ENCODE measurements at regions not wholly inside any gene's neighbourhood (a gene's known extent, or its start where the extent isn't known, plus 50 kb on each side); places are given as distances from the start of the nearest gene placed in this dataset.

DNA sequence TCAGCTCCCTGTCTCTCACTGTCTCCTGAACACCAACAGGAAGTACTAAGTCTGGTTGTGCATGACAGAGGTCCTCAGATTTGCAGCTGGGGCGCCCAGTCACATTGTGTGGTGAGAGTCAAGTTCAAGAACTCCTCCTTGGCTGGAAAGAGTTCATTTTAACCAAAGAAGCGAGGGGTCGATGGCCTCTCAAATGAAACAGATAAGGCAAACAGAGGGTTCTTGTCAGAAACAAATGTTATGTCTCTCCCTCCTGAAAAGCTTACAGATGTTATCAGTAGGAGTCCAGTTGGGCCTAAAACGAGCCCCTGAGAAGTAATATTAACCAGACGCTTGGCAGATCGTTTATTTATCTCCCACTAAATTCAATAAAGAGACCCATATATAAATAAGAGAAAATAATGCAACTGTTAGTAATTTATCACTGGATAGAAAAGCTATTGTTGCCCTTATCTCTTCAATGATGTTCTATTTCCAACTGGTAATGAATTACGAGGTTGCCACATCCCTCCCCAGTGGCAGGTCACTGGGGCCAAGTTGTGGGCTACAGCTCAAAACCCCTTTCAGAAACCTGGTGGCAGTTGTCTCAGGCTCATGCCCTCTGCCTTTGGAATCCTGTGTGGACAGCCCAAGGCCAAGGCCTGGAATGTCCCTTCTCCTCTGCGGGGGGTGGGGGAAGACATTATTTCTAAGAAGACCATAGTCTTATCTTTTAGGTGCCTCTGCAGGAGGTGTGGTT is 307.5 kb upstream of the DYNLRB2 start:
- no peak overlapping the region for H4K8ac ChIP-seq (ENCODE audit: low read depth, low read length)
- whole genome bisulfite sequencing (ENCODE audit: extremely low coverage, insufficient coverage, insufficient read length): no CpG with 5 or more reads among the region's 8 CpGs
- H3K4me2 ChIP-seq (ENCODE audit: low read length): no peak overlapping the region
- no peak overlapping the region for H4K91ac ChIP-seq (ENCODE audit: low read depth, low read length)
- H3K4me3 ChIP-seq (ENCODE audit: low read depth, low read length): no peak overlapping the region
- H3K36me3 ChIP-seq (ENCODE audit: control insufficient read depth in 1 of 2, insufficient read depth in 2 of 2, low read length in 2 of 2): no peaks in the 10 kb centered on the region
- H2BK12ac ChIP-seq (ENCODE audit: low read length): no peak overlapping the region
- no peaks in the 10 kb centered on the region for H3K79me2 ChIP-seq (ENCODE audit: control insufficient read depth, insufficient read depth, low read length, poor library complexity)
- no peak for DNase-seq
- no peak overlapping the region for H3K23ac ChIP-seq (ENCODE audit: low read length)
- no peak overlapping the region for H3K18ac ChIP-seq (ENCODE audit: low read length)
- no peak overlapping the region for H3K14ac ChIP-seq (ENCODE audit: low read length)
- no peaks in the 10 kb centered on the region for H3K4me1 ChIP-seq (ENCODE audit: control insufficient read depth in 1 of 2, insufficient read depth in 2 of 2, low read length in 2 of 2)
- no peak overlapping the region for H2BK120ac ChIP-seq (ENCODE audit: insufficient read depth, low read length, poor library complexity)
- no peaks in the 10 kb centered on the region for H3K27me3 ChIP-seq (ENCODE audit: insufficient read depth, low read length)
- H2AK5ac ChIP-seq (ENCODE audit: low read length): no peak overlapping the region
- no peak overlapping the region for H4K12ac ChIP-seq (ENCODE audit: low read depth, low read length)
- no peaks in the 10 kb centered on the region for H3K79me1 ChIP-seq (ENCODE audit: low read length)
- H3K4ac ChIP-seq (ENCODE audit: low read depth, low read length): no peak overlapping the region
- H3K9ac ChIP-seq (ENCODE audit: low read length): no peak overlapping the region
- no peak overlapping the region for H2BK5ac ChIP-seq (ENCODE audit: low read depth, low read length, poor library complexity)
- no peak overlapping the region for H2AFZ ChIP-seq (ENCODE audit: insufficient read depth, low read length, poor library complexity)
- no peak overlapping the region for H3K27ac ChIP-seq (ENCODE audit: low read depth, low read length)
- H3K9me3 ChIP-seq (ENCODE audit: insufficient read depth, low read depth, low read length): no peaks in the 10 kb centered on the region

GRCh38 chr16:80231888-80232287 is 308.9 kb upstream of the DYNLRB2 start:
- Histone ChIP-seq H3K4me3 (ENCODE audit: low read depth, low read length) (no peak overlapping the region), H3K4me1 (ENCODE audit: control insufficient read depth in 1 of 2, insufficient read depth in 2 of 2, low read length in 2 of 2) (no peaks in the 10 kb centered on the region), H3K14ac (ENCODE audit: low read length) (no peak overlapping the region), H3K27me3 (ENCODE audit: insufficient read depth, low read length) (no peaks in the 10 kb centered on the region), H3K36me3 (ENCODE audit: control insufficient read depth in 1 of 2, insufficient read depth in 2 of 2, low read length in 2 of 2) (no peaks in the 10 kb centered on the region), H3K9ac (ENCODE audit: low read length) (peak overlapping the region; percentile 56), H2AFZ (ENCODE audit: insufficient read depth, low read length, poor library complexity) (no peak overlapping the region), H2BK120ac (ENCODE audit: insufficient read depth, low read length, poor library complexity) (no peak overlapping the region), H3K27ac (ENCODE audit: low read depth, low read length) (no peak overlapping the region), H2BK12ac (ENCODE audit: low read length) (no peak overlapping the region), H4K12ac (ENCODE audit: low read depth, low read length) (no peak overlapping the region), H2AK5ac (ENCODE audit: low read length) (no peak overlapping the region), H4K8ac (ENCODE audit: low read depth, low read length) (no peak overlapping the region), H2BK5ac (ENCODE audit: low read depth, low read length, poor library complexity) (no peak overlapping the region), H3K79me2 (ENCODE audit: control insufficient read depth, insufficient read depth, low read length, poor library complexity) (no peaks in the 10 kb centered on the region), H3K9me3 (ENCODE audit: insufficient read depth, low read depth, low read length) (no peaks in the 10 kb centered on the region), H3K23ac (ENCODE audit: low read length) (peak overlapping the region; percentile 91), H3K4ac (ENCODE audit: low read depth, low read length) (no peak overlapping the region), H3K18ac (ENCODE audit: low read length) (no peak overlapping the region), H3K4me2 (ENCODE audit: low read length) (no peak overlapping the region), H4K91ac (ENCODE audit: low read depth, low read length) (no peak overlapping the region), H3K79me1 (ENCODE audit: low read length) (no peaks in the 10 kb centered on the region)
- no CpG with 5 or more reads among the region's 3 CpGs for WGBS (ENCODE audit: extremely low coverage, insufficient coverage, insufficient read length)
- no peak for DNase-seq

- Histone ChIP-seq H3K27me3 (ENCODE audit: insufficient read depth, low read length) (no peaks in the 10 kb centered on the region), H3K9me3 (ENCODE audit: insufficient read depth, low read depth, low read length) (no peaks in the 10 kb centered on the region), H2BK120ac (ENCODE audit: insufficient read depth, low read length, poor library complexity) (no peak overlapping the region), H3K4me3 (ENCODE audit: low read depth, low read length) (no peak overlapping the region), H3K14ac (ENCODE audit: low read length) (no peak overlapping the region), H4K12ac (ENCODE audit: low read depth, low read length) (no peak overlapping the region), H3K4ac (ENCODE audit: low read depth, low read length) (no peak overlapping the region), H3K23ac (ENCODE audit: low read length) (no peak overlapping the region), H4K91ac (ENCODE audit: low read depth, low read length) (no peak overlapping the region), H3K4me1 (ENCODE audit: control insufficient read depth in 1 of 2, insufficient read depth in 2 of 2, low read length in 2 of 2) (no peaks in the 10 kb centered on the region), H2AFZ (ENCODE audit: insufficient read depth, low read length, poor library complexity) (no peak overlapping the region), H3K79me1 (ENCODE audit: low read length) (no peaks in the 10 kb centered on the region), H3K27ac (ENCODE audit: low read depth, low read length) (no peak overlapping the region), H2BK5ac (ENCODE audit: low read depth, low read length, poor library complexity) (no peak overlapping the region), H3K9ac (ENCODE audit: low read length) (no peak overlapping the region), H3K4me2 (ENCODE audit: low read length) (no peak overlapping the region), H3K36me3 (ENCODE audit: control insufficient read depth in 1 of 2, insufficient read depth in 2 of 2, low read length in 2 of 2) (no peaks in the 10 kb centered on the region), H3K79me2 (ENCODE audit: control insufficient read depth, insufficient read depth, low read length, poor library complexity) (no peaks in the 10 kb centered on the region), H4K8ac (ENCODE audit: low read depth, low read length) (no peak overlapping the region), H2AK5ac (ENCODE audit: low read length) (no peak overlapping the region), H3K18ac (ENCODE audit: low read length) (no peak overlapping the region), H2BK12ac (ENCODE audit: low read length) (no peak overlapping the region)
- DNase-seq: no peak
Measured at GRCh38 chr16:80231121-80231520, 309.7 kb upstream of the DYNLRB2 start.

- Histone ChIP-seq H4K91ac (ENCODE audit: low read depth, low read length) (no peak overlapping the region), H3K79me1 (ENCODE audit: low read length) (no peaks in the 10 kb centered on the region), H3K4me3 (ENCODE audit: low read depth, low read length) (no peak overlapping the region), H3K36me3 (ENCODE audit: control insufficient read depth in 1 of 2, insufficient read depth in 2 of 2, low read length in 2 of 2) (no peaks in the 10 kb centered on the region), H3K27ac (ENCODE audit: low read depth, low read length) (no peak overlapping the region), H3K9me3 (ENCODE audit: insufficient read depth, low read depth, low read length) (no peaks in the 10 kb centered on the region), H2AK5ac (ENCODE audit: low read length) (no peak overlapping the region), H2AFZ (ENCODE audit: insufficient read depth, low read length, poor library complexity) (no peak overlapping the region), H3K4me2 (ENCODE audit: low read length) (no peak overlapping the region), H3K23ac (ENCODE audit: low read length) (no peak overlapping the region), H4K12ac (ENCODE audit: low read depth, low read length) (no peak overlapping the region), H4K8ac (ENCODE audit: low read depth, low read length) (no peak overlapping the region), H3K9ac (ENCODE audit: low read length) (no peak overlapping the region), H3K4me1 (ENCODE audit: control insufficient read depth in 1 of 2, insufficient read depth in 2 of 2, low read length in 2 of 2) (no peaks in the 10 kb centered on the region), H2BK5ac (ENCODE audit: low read depth, low read length, poor library complexity) (no peak overlapping the region), H3K79me2 (ENCODE audit: control insufficient read depth, insufficient read depth, low read length, poor library complexity) (no peaks in the 10 kb centered on the region), H3K14ac (ENCODE audit: low read length) (no peak overlapping the region), H2BK120ac (ENCODE audit: insufficient read depth, low read length, poor library complexity) (no peak overlapping the region), H3K4ac (ENCODE audit: low read depth, low read length) (no peak overlapping the region), H3K27me3 (ENCODE audit: insufficient read depth, low read length) (no peaks in the 10 kb centered on the region), H2BK12ac (ENCODE audit: low read length) (no peak overlapping the region), H3K18ac (ENCODE audit: low read length) (no peak overlapping the region)
- no peak for DNase-seq
- no CpG with 5 or more reads among the region's 4 CpGs for WGBS (ENCODE audit: extremely low coverage, insufficient coverage, insufficient read length)
Measured at GRCh38 chr16:80230328-80231120, 310.3 kb upstream of the DYNLRB2 start.

Data from trophoblast cell (in vitro differentiated cells and primary cell).